ENCODE measurements at regions not wholly inside any gene's neighbourhood (a gene's known extent, or its start where the extent isn't known, plus 50 kb on each side); places are given as distances from the start of the nearest gene placed in this dataset.

GRCh38 chr14:28879573-28879996 lies 113.0 kb downstream of the FOXG1 start:
- no peak for DNase-seq (ENCODE audit: extremely low spot score, unreplicated experiment)
- TF ChIP-seq, protein P1, sequence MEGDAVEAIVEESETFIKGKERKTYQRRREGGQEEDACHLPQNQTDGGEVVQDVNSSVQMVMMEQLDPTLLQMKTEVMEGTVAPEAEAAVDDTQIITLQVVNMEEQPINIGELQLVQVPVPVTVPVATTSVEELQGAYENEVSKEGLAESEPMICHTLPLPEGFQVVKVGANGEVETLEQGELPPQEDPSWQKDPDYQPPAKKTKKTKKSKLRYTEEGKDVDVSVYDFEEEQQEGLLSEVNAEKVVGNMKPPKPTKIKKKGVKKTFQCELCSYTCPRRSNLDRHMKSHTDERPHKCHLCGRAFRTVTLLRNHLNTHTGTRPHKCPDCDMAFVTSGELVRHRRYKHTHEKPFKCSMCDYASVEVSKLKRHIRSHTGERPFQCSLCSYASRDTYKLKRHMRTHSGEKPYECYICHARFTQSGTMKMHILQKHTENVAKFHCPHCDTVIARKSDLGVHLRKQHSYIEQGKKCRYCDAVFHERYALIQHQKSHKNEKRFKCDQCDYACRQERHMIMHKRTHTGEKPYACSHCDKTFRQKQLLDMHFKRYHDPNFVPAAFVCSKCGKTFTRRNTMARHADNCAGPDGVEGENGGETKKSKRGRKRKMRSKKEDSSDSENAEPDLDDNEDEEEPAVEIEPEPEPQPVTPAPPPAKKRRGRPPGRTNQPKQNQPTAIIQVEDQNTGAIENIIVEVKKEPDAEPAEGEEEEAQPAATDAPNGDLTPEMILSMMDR (IDR thresholded peaks at IDR 0.05), result no peak
- Mint-ChIP-seq H3K36me3 (ENCODE audit: unreplicated experiment) (no peaks in the 10 kb centered on the region), H3K27ac (ENCODE audit: unreplicated experiment) (no peak overlapping the region), H3K9me3 (ENCODE audit: unreplicated experiment) (no peaks in the 10 kb centered on the region), H3K4me3 (ENCODE audit: unreplicated experiment) (no peak overlapping the region), H3K27me3 (ENCODE audit: unreplicated experiment) (no peaks in the 10 kb centered on the region), H3K4me1 (ENCODE audit: unreplicated experiment) (no peaks in the 10 kb centered on the region)

DNA sequence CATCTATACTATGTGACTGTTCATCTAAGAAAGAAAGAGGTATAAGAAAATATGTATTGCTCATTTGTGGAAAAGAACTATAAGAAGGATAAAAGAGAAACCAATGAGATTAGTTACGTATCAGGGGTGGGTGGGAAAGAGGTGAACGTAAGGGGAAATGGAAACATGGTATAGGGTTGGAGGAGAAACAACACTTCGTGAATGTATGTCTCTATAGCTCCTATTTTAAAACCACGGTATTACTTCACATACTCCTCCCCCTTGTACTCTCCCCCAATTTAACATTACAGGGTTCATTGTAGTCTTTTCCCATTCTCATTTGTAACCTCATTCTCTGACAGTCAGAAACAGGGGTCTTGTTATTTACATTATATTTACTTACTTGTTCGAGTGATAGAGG lies 120.4 kb downstream of the FOXG1 start:
- Mint-ChIP-seq H3K4me3 (ENCODE audit: unreplicated experiment) (no peak overlapping the region), H3K36me3 (ENCODE audit: unreplicated experiment) (no peaks in the 10 kb centered on the region), H3K27me3 (ENCODE audit: unreplicated experiment) (no peaks in the 10 kb centered on the region), H3K27ac (ENCODE audit: unreplicated experiment) (no peak overlapping the region), H3K9me3 (ENCODE audit: unreplicated experiment) (no peaks in the 10 kb centered on the region), H3K4me1 (ENCODE audit: unreplicated experiment) (no peaks in the 10 kb centered on the region)
- no peak for DNase-seq (ENCODE audit: extremely low spot score, unreplicated experiment)
- TF ChIP-seq, protein P1 (IDR thresholded peaks at IDR 0.05), result no peak

GRCh38 chr14:28895389-28895788 lies 128.8 kb downstream of the FOXG1 start:
- Mint-ChIP-seq H3K36me3 (ENCODE audit: unreplicated experiment) (no peaks in the 10 kb centered on the region), H3K27me3 (ENCODE audit: unreplicated experiment) (no peaks in the 10 kb centered on the region), H3K9me3 (ENCODE audit: unreplicated experiment) (no peaks in the 10 kb centered on the region), H3K27ac (ENCODE audit: unreplicated experiment) (no peak overlapping the region), H3K4me3 (ENCODE audit: unreplicated experiment) (no peak overlapping the region), H3K4me1 (ENCODE audit: unreplicated experiment) (no peaks in the 10 kb centered on the region)
- TF ChIP-seq, protein P1 (IDR thresholded peaks at IDR 0.05), result no peak
- DNase-seq (ENCODE audit: extremely low spot score, unreplicated experiment), result no peak

GRCh38 chr14:28896337-28896736 lies 129.8 kb downstream of the FOXG1 start:
- Mint-ChIP-seq H3K9me3 (ENCODE audit: unreplicated experiment) (no peaks in the 10 kb centered on the region), H3K36me3 (ENCODE audit: unreplicated experiment) (no peaks in the 10 kb centered on the region), H3K4me3 (ENCODE audit: unreplicated experiment) (no peak overlapping the region), H3K27ac (ENCODE audit: unreplicated experiment) (no peak overlapping the region), H3K4me1 (ENCODE audit: unreplicated experiment) (no peaks in the 10 kb centered on the region), H3K27me3 (ENCODE audit: unreplicated experiment) (no peaks in the 10 kb centered on the region)
- TF ChIP-seq, protein P1 (IDR thresholded peaks at IDR 0.05), result no peak
- DNase-seq (ENCODE audit: extremely low spot score, unreplicated experiment), result no peak

- Mint-ChIP-seq H3K9me3 (ENCODE audit: unreplicated experiment) (peaks cover 3% of the 10 kb centered on the region), H3K36me3 (ENCODE audit: unreplicated experiment) (no peaks in the 10 kb centered on the region), H3K27me3 (ENCODE audit: unreplicated experiment) (no peaks in the 10 kb centered on the region), H3K4me1 (ENCODE audit: unreplicated experiment) (no peaks in the 10 kb centered on the region), H3K27ac (ENCODE audit: unreplicated experiment) (no peak overlapping the region), H3K4me3 (ENCODE audit: unreplicated experiment) (no peak overlapping the region)
- TF ChIP-seq, protein P1 (IDR thresholded peaks at IDR 0.05), result no peak
- no peak for DNase-seq (ENCODE audit: extremely low spot score, unreplicated experiment)
Measured at GRCh38 chr14:28901631-28902030, 135.0 kb downstream of the FOXG1 start.
